A673 (cell line): ENCODE measurements at regions not wholly inside any gene's neighbourhood (a gene's known extent, or its start where the extent isn't known, plus 50 kb on each side); places are given as distances from the start of the nearest gene placed in this dataset.

ENCODE experiments used
- BruUV-seq: library from RNA; stranded (reverse); fragments of 400-500 nt; replicated peaks from 2 replicates; lab custom pipeline; 2021; lab: Mats Ljungman, UMichigan
- CTCF ChIA-PET: fragments of 300-600 bp; sonication (Branson Sonifier 250); formaldehyde crosslinking; loops from one replicate; lab custom pipeline; 2022; ENCODE audit warnings: antibody characterized with exemption; lab: Charles Lee
- POLR2A ChIA-PET: fragments of 300-600 bp; sonication (Branson Sonifier 250); formaldehyde crosslinking; loops from one replicate; lab custom pipeline; 2022; ENCODE audit warnings: antibody characterized with exemption; ENCODE audit not compliant: low non-redundant PET; lab: Charles Lee
- DNase-seq: peaks from one replicate; pipeline ENCODE4 v3.0.0-alpha.2; 2015; ENCODE audit warnings: low spot score
- H3K27ac ChIP-seq: fragments of 200-600 bp; sonication (generic); 2 replicates; pipeline ENCODE4 v1.5.1; 2016; ENCODE audit warnings: mixed run types, low read depth, mild to moderate bottlenecking, mixed read lengths, antibody characterized with exemption, low read length; ENCODE audit not compliant: poor library complexity, severe bottlenecking
- H3K27me3 ChIP-seq: fragments of 200-600 bp; sonication (generic); replicated peaks from 2 replicates; pipeline ENCODE4 v1.6.1; 2017; ENCODE audit warnings: mixed run types, low read depth, mild to moderate bottlenecking, mixed read lengths, antibody characterized with exemption, low read length; ENCODE audit not compliant: insufficient read depth, poor library complexity
- H3K36me3 ChIP-seq: fragments of 200-600 bp; sonication (generic); 2 replicates; pipeline ENCODE4 v1.6.1; 2016; ENCODE audit warnings: mixed run types, mild to moderate bottlenecking, mixed read lengths, antibody characterized with exemption, low read length; ENCODE audit not compliant: insufficient read depth, poor library complexity, severe bottlenecking
- H3K4me1 ChIP-seq: fragments of 200-600 bp; sonication (generic); 2 replicates; pipeline ENCODE4 v1.6.1; 2017; ENCODE audit warnings: mixed run types, mild to moderate bottlenecking, mixed read lengths, antibody characterized with exemption, low read length; ENCODE audit not compliant: insufficient read depth, poor library complexity, severe bottlenecking
- H3K4me3 ChIP-seq: fragments of 200-600 bp; sonication (generic); 2 replicates; pipeline ENCODE4 v1.5.1; 2016; ENCODE audit warnings: low read depth, mixed run types, mild to moderate bottlenecking, mixed read lengths, low read length; ENCODE audit not compliant: poor library complexity, severe bottlenecking
- H3K9me3 ChIP-seq: fragments of 200-600 bp; sonication (generic); 2 replicates; pipeline ENCODE4 v1.6.1; 2016; ENCODE audit warnings: mixed run types, low read depth, mild to moderate bottlenecking, mixed read lengths, antibody characterized with exemption, low read length; ENCODE audit not compliant: poor library complexity, severe bottlenecking
- CTCF ChIP-seq: fragments of 300-800, 200-600 bp; sonication (generic); conservative IDR thresholded peaks from 2 replicates; pipeline ENCODE4 v1.5.1; 2017; ENCODE audit warnings: low read depth, mild to moderate bottlenecking, antibody characterized with exemption, low read length, moderate library complexity, mixed read lengths
- EZH2 ChIP-seq: fragments of 200-600 bp; sonication (generic); IDR thresholded peaks from 2 replicates; pipeline ENCODE4 v1.6.1; 2017; ENCODE audit warnings: borderline replicate concordance, low read depth, mild to moderate bottlenecking, mixed read lengths, antibody characterized with exemption, low read length; ENCODE audit not compliant: poor library complexity, severe bottlenecking
- intact Hi-C: fragments of 100-400 bp; cut with micrococcal nuclease; formaldehyde crosslinking; loops from one replicate; pipeline ENCODE4 v1.10.0; 2022; ENCODE audit not compliant: unreplicated experiment

DNA sequence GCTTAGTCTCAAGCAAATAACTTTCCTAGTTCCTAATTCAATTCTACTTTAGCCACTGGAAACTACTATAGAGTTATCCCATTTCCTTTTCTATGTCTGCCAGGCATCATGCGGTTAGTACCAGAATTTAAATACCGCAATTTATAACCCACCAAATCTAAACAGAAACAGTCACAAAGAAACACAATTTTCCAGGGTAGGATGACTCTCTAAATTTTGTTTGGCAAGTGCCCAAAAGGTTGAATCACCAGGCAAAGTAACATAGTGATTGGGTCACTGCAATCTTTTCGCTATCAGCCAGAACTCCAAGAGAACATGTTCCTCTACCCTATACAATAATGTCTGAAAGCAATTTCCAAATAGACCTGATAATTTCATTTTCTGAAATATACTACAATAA lies 240.2 kb upstream of the GRIA3 start:
- ChIA-PET POLR2A (no interaction called here), CTCF (no interaction called here)
- Histone ChIP-seq H3K27ac (no peak overlapping the region), H3K4me3 (no peak overlapping the region), H3K27me3 (no peaks in the 10 kb centered on the region), H3K4me1 (no peaks in the 10 kb centered on the region), H3K9me3 (no peaks in the 10 kb centered on the region), H3K36me3 (no peaks in the 10 kb centered on the region)
- no peak for DNase-seq
- intact Hi-C loops, result no loop called here
- TF ChIP-seq EZH2, result no peak
- TF ChIP-seq CTCF, result no peak
- BruUV-seq, result no TSS peak

DNA sequence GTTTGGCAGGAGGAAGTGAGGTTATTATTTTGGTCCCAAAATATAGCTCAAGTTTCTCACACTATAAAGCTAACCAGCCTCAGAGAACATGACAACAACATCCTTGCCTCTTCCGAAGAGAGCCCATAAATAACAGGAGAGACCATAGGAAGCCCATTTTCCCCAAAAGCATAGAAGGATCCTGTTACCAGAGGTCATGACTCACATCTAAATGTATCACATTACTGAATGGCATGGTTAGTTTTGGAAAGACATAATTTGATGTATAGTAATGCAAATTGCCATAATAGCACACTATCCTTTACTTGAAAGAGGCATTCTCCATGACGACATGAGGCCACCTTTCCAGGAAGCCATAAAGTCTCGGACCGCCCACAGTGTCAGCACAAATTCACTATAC lies 238.8 kb upstream of the GRIA3 start:
- CTCF ChIA-PET, result no interaction called here
- no peaks in the 10 kb centered on the region for H3K36me3 ChIP-seq
- intact Hi-C loops, result no loop called here
- BruUV-seq, result no TSS peak
- no peaks in the 10 kb centered on the region for H3K9me3 ChIP-seq
- no peak for TF ChIP-seq CTCF
- TF ChIP-seq EZH2, result no peak
- no peaks in the 10 kb centered on the region for H3K4me1 ChIP-seq
- no peak for DNase-seq
- no peak overlapping the region for H3K4me3 ChIP-seq
- POLR2A ChIA-PET, result no interaction called here
- H3K27ac ChIP-seq, result no peak overlapping the region
- H3K27me3 ChIP-seq, result no peaks in the 10 kb centered on the region

DNA sequence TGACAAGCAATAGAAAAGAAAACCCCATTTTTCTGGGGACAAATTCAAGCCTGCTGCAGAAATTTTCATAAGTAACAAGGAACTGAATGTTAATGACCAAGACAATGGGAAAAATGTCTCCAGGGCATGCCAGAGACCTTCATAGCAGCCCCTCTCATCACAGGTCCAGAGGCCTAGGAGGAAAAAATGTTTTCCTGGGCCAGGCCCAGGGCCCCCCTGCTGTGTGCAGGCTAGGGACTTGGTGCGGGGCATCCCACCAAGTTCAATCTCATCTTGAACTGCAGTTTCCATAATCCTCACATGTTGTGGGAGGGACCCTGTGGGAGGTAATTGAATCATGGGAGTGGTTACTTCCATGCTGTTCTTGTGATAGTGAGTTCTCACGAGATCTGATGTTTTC lies 211.5 kb upstream of the GRIA3 start:
- POLR2A ChIA-PET, result no interaction called here
- intact Hi-C loops, result no loop called here
- Histone ChIP-seq H3K4me3 (no peak overlapping the region), H3K9me3 (no peaks in the 10 kb centered on the region), H3K27me3 (no peaks in the 10 kb centered on the region), H3K27ac (no peak overlapping the region), H3K4me1 (no peaks in the 10 kb centered on the region), H3K36me3 (no peaks in the 10 kb centered on the region)
- no peak for DNase-seq
- CTCF ChIA-PET, result no interaction called here
- no TSS peak for BruUV-seq
- TF ChIP-seq EZH2 (no peak), CTCF (no peak)
